Tibial nerve (tissue), 3 donors: ENCODE measurements at regions not wholly inside any gene's neighbourhood (a gene's known extent, or its start where the extent isn't known, plus 50 kb on each side); places are given as distances from the start of the nearest gene placed in this dataset.

Source experiments
- CTCF ChIP-seq, 5 experiments: fragments of 200-600 bp in 3 of 5; fragments of 450-650 bp in 2 of 5; sonication (generic) in 3 of 5; IDR thresholded peaks; one replicate each; pipeline ENCODE4 v1.5.1; 2016 to 2019; ENCODE audit warnings: antibody characterized with exemption in 5 of 5, mild to moderate bottlenecking in 3 of 5, moderate library complexity in 2 of 5
- POLR2A ChIP-seq, 2 donors: fragments of 450-650 bp; IDR thresholded peaks; one replicate each; pipeline ENCODE4 v1.6.1; 2017; ENCODE audit warnings: antibody characterized with exemption in 2 of 2, mild to moderate bottlenecking in 2 of 2, moderate library complexity in 2 of 2

GRCh38 chr4:154939851-154940250 is 158.8 kb downstream of the RBM46 start:
- TF ChIP-seq CTCF (IDR thresholded peaks at IDR 0.05), result no peak
- TF ChIP-seq POLR2A (IDR thresholded peaks at IDR 0.05), result no peak
